ENCODE measurements at regions not wholly inside any gene's neighbourhood (a gene's known extent, or its start where the extent isn't known, plus 50 kb on each side); places are given as distances from the start of the nearest gene placed in this dataset.
A peak's percentile ranks its signal among the peaks of the same experiment; 100 is the strongest.

DNA sequence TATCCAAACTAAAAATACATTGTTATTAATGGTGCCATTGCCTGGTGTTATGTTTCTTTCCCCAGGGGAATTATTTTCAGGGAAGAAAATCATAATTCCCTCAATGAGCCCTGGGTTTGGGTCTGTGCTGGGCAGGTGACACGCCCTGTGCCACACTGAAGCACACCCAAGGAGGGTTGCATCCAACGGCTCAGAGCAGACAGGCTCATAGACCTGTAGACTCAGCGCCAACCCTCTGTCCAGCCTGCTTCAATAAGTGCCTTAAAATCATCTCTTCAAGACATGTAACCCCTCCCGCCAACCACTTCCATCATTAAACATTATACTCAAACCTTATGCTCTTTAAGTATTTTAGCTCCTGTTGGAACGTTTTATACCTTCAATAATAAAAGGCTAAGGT lies 225.3 kb upstream of the CDH4 start:
- H3K27ac ChIP-seq (ENCODE audit: low read depth, low read length) = no peak overlapping the region
- WGBS (ENCODE audit: insufficient coverage) = 79% methylated on average over 4 of the region's 5 CpGs
- H3K4me1 ChIP-seq (ENCODE audit: control insufficient read depth, insufficient read depth, low read length) = no peaks in the 10 kb centered on the region
- no peaks in the 10 kb centered on the region for H3K9me3 ChIP-seq (ENCODE audit: control insufficient read depth, insufficient read depth, low read length)
- H3K36me3 ChIP-seq (ENCODE audit: control insufficient read depth, insufficient read depth, low read length) = no peaks in the 10 kb centered on the region
- H3K27me3 ChIP-seq (ENCODE audit: control insufficient read depth, insufficient read depth, low read length) = no peaks in the 10 kb centered on the region
- no peak overlapping the region for H3K4me3 ChIP-seq (ENCODE audit: low read depth, low read length)
- DNase-seq (ENCODE audit: low read depth in 4 of 6, low spot score in 6 of 6) = no peak

DNA sequence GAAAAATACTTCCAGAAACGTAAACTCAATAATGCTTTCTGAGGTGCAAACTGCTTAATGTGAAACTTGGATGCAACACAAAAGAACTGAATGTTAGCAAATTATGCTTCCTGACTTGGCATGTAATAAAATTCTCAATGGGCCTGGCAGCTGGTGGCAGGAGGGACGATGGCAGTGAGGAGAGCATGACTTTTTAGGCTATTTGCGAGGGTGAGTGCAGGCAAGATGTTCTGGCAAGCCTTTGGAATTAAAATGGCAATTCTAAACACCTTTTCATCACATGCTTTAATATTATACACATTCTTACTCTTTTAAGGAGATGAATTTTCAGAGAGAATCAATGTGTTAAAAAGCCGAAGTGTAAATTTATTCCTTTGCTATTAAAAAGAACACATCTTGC lies 224.8 kb upstream of the CDH4 start:
- no peak overlapping the region for H3K27ac ChIP-seq (ENCODE audit: low read depth, low read length)

DNA sequence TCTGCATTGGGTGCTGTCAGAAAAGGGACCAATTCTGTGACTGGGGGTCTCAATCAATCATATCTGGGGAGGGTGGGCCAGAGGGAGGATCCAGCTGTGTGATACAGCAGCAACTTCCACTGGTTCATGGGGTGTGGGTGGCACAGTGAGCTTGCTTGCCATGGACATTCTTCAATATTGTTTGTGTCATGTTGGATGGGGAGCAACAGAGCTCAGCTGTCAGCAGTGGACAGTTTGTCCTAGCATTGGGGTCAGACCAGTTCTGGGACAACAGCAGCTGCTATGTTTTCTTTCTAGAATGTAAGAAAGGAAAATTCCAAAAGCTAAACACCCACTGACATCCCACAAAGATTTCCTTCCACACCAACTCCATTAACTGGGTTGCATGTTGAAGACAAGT lies 221.9 kb upstream of the CDH4 start:
- no peaks in the 10 kb centered on the region for H3K36me3 ChIP-seq (ENCODE audit: control insufficient read depth, insufficient read depth, low read length)
- no peak overlapping the region for H3K4me3 ChIP-seq (ENCODE audit: low read depth, low read length)
- H3K27me3 ChIP-seq (ENCODE audit: control insufficient read depth, insufficient read depth, low read length) = no peaks in the 10 kb centered on the region
- no peaks in the 10 kb centered on the region for H3K4me1 ChIP-seq (ENCODE audit: control insufficient read depth, insufficient read depth, low read length)
- H3K27ac ChIP-seq (ENCODE audit: low read depth, low read length) = no peak overlapping the region
- no peaks in the 10 kb centered on the region for H3K9me3 ChIP-seq (ENCODE audit: control insufficient read depth, insufficient read depth, low read length)
- no peak for DNase-seq (ENCODE audit: low read depth in 4 of 6, low spot score in 6 of 6)

More for the DNA sequence above, 224.8 kb upstream of the CDH4 start:
- no peaks in the 10 kb centered on the region for H3K4me1 ChIP-seq (ENCODE audit: control insufficient read depth, insufficient read depth, low read length)
- peak in 2 of 6 donors; percentile 56 to 65 for DNase-seq (ENCODE audit: low read depth in 4 of 6, low spot score in 6 of 6)
- no peaks in the 10 kb centered on the region for H3K36me3 ChIP-seq (ENCODE audit: control insufficient read depth, insufficient read depth, low read length)
- no CpG with 5 or more reads among the region's 4 CpGs for WGBS (ENCODE audit: insufficient coverage)
- H3K27me3 ChIP-seq (ENCODE audit: control insufficient read depth, insufficient read depth, low read length) = no peaks in the 10 kb centered on the region
- no peaks in the 10 kb centered on the region for H3K9me3 ChIP-seq (ENCODE audit: control insufficient read depth, insufficient read depth, low read length)
- no peak overlapping the region for H3K4me3 ChIP-seq (ENCODE audit: low read depth, low read length)

DNA sequence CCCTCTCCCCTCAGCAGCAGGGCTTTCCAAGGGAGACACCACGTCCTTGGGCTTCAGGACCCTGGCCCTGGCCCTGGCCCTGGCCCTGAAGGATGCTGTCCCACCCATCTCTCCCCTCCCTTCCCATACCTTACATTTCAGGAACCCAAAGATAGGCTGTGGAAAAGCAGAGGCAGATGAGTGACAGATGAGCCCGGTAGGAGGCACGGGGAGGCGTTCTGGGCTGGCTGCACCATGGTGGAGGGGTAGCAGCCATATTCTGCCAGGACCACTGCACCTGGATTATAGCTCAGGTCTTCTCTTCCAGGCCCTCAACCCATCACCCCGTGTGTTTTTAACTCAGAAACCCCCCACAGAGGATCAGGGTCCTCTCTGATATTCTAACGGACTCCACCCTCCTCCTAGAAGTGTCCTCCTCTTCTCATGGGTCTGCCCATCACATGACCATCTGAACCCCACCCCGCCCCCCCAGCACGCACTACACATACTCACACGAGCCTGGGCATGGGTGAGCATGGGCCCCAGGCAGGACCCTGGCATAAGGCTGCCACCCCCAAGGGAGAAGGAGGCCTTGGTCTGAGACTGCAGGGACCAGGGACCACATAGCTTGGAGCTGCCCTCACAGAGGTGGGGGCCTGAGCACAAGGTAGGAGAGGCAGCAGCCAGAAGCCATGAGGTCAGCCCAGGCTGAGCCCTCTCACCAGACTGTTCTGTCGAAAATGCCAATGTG lies 220.8 kb upstream of the CDH4 start:
- 56% methylated on average over 9 of the region's 10 CpGs for WGBS (ENCODE audit: insufficient coverage)
- Histone ChIP-seq H3K9me3 (ENCODE audit: control insufficient read depth, insufficient read depth, low read length) (no peaks in the 10 kb centered on the region), H3K36me3 (ENCODE audit: control insufficient read depth, insufficient read depth, low read length) (no peaks in the 10 kb centered on the region), H3K4me3 (ENCODE audit: low read depth, low read length) (no peak overlapping the region), H3K4me1 (ENCODE audit: control insufficient read depth, insufficient read depth, low read length) (no peaks in the 10 kb centered on the region), H3K27me3 (ENCODE audit: control insufficient read depth, insufficient read depth, low read length) (no peaks in the 10 kb centered on the region), H3K27ac (ENCODE audit: low read depth, low read length) (no peak overlapping the region)
- no peak for DNase-seq (ENCODE audit: low read depth in 4 of 6, low spot score in 6 of 6)

DNA sequence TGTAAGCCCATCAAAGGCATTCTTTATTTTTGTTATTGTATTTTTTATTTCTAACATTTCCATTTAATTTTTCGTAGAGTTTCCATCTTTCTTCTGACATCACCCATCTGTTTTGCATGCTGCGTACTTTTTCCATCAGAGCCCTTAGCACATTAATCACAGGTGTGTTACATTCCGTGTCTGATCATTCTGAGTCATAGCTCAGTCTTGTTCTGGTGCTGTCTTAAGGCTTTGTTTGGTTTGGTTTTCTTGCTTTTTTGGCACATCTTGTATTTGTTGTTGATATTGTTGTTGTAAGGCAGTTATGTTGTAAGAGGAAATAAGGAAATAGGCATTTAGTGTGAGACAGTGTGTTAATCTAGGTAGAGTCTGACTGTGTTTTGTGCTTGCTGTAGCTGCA lies 214.6 kb upstream of the CDH4 start:
- no peak for DNase-seq (ENCODE audit: low read depth in 4 of 6, low spot score in 6 of 6)
- no peaks in the 10 kb centered on the region for H3K36me3 ChIP-seq (ENCODE audit: control insufficient read depth, insufficient read depth, low read length)
- H3K9me3 ChIP-seq (ENCODE audit: control insufficient read depth, insufficient read depth, low read length) = no peaks in the 10 kb centered on the region
- H3K27me3 ChIP-seq (ENCODE audit: control insufficient read depth, insufficient read depth, low read length) = no peaks in the 10 kb centered on the region
- no peak overlapping the region for H3K4me3 ChIP-seq (ENCODE audit: low read depth, low read length)
- WGBS (ENCODE audit: insufficient coverage) = 80% methylated on average over 1 of the region's 3 CpGs
- no peak overlapping the region for H3K27ac ChIP-seq (ENCODE audit: low read depth, low read length)
- no peaks in the 10 kb centered on the region for H3K4me1 ChIP-seq (ENCODE audit: control insufficient read depth, insufficient read depth, low read length)

- no peaks in the 10 kb centered on the region for H3K4me1 ChIP-seq (ENCODE audit: control insufficient read depth, insufficient read depth, low read length)
- WGBS (ENCODE audit: insufficient coverage) = 81% methylated on average over 3 of the region's 4 CpGs
- no peaks in the 10 kb centered on the region for H3K27me3 ChIP-seq (ENCODE audit: control insufficient read depth, insufficient read depth, low read length)
- H3K4me3 ChIP-seq (ENCODE audit: low read depth, low read length) = no peak overlapping the region
- DNase-seq (ENCODE audit: low read depth in 4 of 6, low spot score in 6 of 6) = no peak
- no peaks in the 10 kb centered on the region for H3K36me3 ChIP-seq (ENCODE audit: control insufficient read depth, insufficient read depth, low read length)
- H3K9me3 ChIP-seq (ENCODE audit: control insufficient read depth, insufficient read depth, low read length) = no peaks in the 10 kb centered on the region
- H3K27ac ChIP-seq (ENCODE audit: low read depth, low read length) = no peak overlapping the region
Observed at GRCh38 chr20:61041481-61041880, 210.6 kb upstream of the CDH4 start.

- no peaks in the 10 kb centered on the region for H3K36me3 ChIP-seq (ENCODE audit: control insufficient read depth, insufficient read depth, low read length)
- H3K4me3 ChIP-seq (ENCODE audit: low read depth, low read length) = no peak overlapping the region
- no peaks in the 10 kb centered on the region for H3K9me3 ChIP-seq (ENCODE audit: control insufficient read depth, insufficient read depth, low read length)
- H3K4me1 ChIP-seq (ENCODE audit: control insufficient read depth, insufficient read depth, low read length) = no peaks in the 10 kb centered on the region
- no peaks in the 10 kb centered on the region for H3K27me3 ChIP-seq (ENCODE audit: control insufficient read depth, insufficient read depth, low read length)
- 75% methylated on average over 13 of the region's 25 CpGs for WGBS (ENCODE audit: insufficient coverage)
- no peak overlapping the region for H3K27ac ChIP-seq (ENCODE audit: low read depth, low read length)
- peak in 1 of 6 donors; percentile 75 for DNase-seq (ENCODE audit: low read depth in 4 of 6, low spot score in 6 of 6)
Observed at GRCh38 chr20:61042506-61043385, 209.3 kb upstream of the CDH4 start.

- H3K4me3 ChIP-seq (ENCODE audit: low read depth, low read length) = no peak overlapping the region
- H3K36me3 ChIP-seq (ENCODE audit: control insufficient read depth, insufficient read depth, low read length) = no peaks in the 10 kb centered on the region
- no peaks in the 10 kb centered on the region for H3K4me1 ChIP-seq (ENCODE audit: control insufficient read depth, insufficient read depth, low read length)
- H3K27ac ChIP-seq (ENCODE audit: low read depth, low read length) = no peak overlapping the region
- no peaks in the 10 kb centered on the region for H3K27me3 ChIP-seq (ENCODE audit: control insufficient read depth, insufficient read depth, low read length)
- no peak for DNase-seq (ENCODE audit: low read depth in 4 of 6, low spot score in 6 of 6)
- WGBS (ENCODE audit: insufficient coverage) = 89% methylated on average over 9 of the region's 9 CpGs
- H3K9me3 ChIP-seq (ENCODE audit: control insufficient read depth, insufficient read depth, low read length) = peaks cover 2% of the 10 kb centered on the region
Observed at GRCh38 chr20:61043681-61044080, 208.4 kb upstream of the CDH4 start.

GRCh38 chr20:61044499-61044898 lies 207.6 kb upstream of the CDH4 start:
- WGBS (ENCODE audit: insufficient coverage) = 49% methylated on average over 3 of the region's 4 CpGs
- no peak for DNase-seq (ENCODE audit: low read depth in 4 of 6, low spot score in 6 of 6)
- H3K36me3 ChIP-seq (ENCODE audit: control insufficient read depth, insufficient read depth, low read length) = no peaks in the 10 kb centered on the region

DNA sequence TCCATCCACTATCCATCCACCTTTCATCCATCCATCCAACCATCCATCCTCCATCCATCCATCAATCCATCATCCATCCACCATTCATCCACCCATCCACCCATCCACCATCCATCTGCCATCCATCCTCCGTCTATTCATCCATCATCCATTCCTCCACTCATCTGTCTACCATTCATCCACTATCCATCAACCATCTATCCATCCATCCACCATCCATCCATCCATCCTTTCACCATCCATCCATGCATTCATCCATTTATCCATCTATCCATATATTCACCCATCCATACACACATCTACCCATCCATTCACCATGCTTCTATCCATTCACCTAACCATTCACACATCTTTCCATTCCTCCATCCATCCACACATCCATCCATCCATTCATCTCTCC lies 207.0 kb upstream of the CDH4 start:
- 96% methylated on average over 1 of the region's 1 CpG for WGBS (ENCODE audit: insufficient coverage)
- peaks cover 2% of the 10 kb centered on the region for H3K9me3 ChIP-seq (ENCODE audit: control insufficient read depth, insufficient read depth, low read length)

More at GRCh38 chr20:61044499-61044898, 207.6 kb upstream of the CDH4 start:
- peaks cover 2% of the 10 kb centered on the region for H3K9me3 ChIP-seq (ENCODE audit: control insufficient read depth, insufficient read depth, low read length)
- no peaks in the 10 kb centered on the region for H3K27me3 ChIP-seq (ENCODE audit: control insufficient read depth, insufficient read depth, low read length)
- no peaks in the 10 kb centered on the region for H3K4me1 ChIP-seq (ENCODE audit: control insufficient read depth, insufficient read depth, low read length)
- H3K4me3 ChIP-seq (ENCODE audit: low read depth, low read length) = no peak overlapping the region
- no peak overlapping the region for H3K27ac ChIP-seq (ENCODE audit: low read depth, low read length)

More for the DNA sequence above, 207.0 kb upstream of the CDH4 start:
- no peak for DNase-seq (ENCODE audit: low read depth in 4 of 6, low spot score in 6 of 6)
- no peaks in the 10 kb centered on the region for H3K36me3 ChIP-seq (ENCODE audit: control insufficient read depth, insufficient read depth, low read length)
- H3K4me3 ChIP-seq (ENCODE audit: low read depth, low read length) = no peak overlapping the region
- H3K4me1 ChIP-seq (ENCODE audit: control insufficient read depth, insufficient read depth, low read length) = no peaks in the 10 kb centered on the region
- no peaks in the 10 kb centered on the region for H3K27me3 ChIP-seq (ENCODE audit: control insufficient read depth, insufficient read depth, low read length)
- no peak overlapping the region for H3K27ac ChIP-seq (ENCODE audit: low read depth, low read length)
